Stimulated activated CD8-positive, alpha-beta memory T cell treated with anti-CD3 and anti-CD28 coated beads, Interleukin-15, amount 100 ng/mL, for 48 hours (primary cell): ENCODE measurements at regions not wholly inside any gene's neighbourhood (a gene's known extent, or its start where the extent isn't known, plus 50 kb on each side); places are given as distances from the start of the nearest gene placed in this dataset.

Experiments
- DNase-seq, 2 donors: peaks; one replicate each; pipeline ENCODE4 v3.0.0-alpha.2; 2020; ENCODE audit warnings: low read depth in 2 of 2

GRCh38 chr1:185368913-185369491 lies 52.0 kb upstream of the IVNS1ABP start:
- no peak for DNase-seq

DNA sequence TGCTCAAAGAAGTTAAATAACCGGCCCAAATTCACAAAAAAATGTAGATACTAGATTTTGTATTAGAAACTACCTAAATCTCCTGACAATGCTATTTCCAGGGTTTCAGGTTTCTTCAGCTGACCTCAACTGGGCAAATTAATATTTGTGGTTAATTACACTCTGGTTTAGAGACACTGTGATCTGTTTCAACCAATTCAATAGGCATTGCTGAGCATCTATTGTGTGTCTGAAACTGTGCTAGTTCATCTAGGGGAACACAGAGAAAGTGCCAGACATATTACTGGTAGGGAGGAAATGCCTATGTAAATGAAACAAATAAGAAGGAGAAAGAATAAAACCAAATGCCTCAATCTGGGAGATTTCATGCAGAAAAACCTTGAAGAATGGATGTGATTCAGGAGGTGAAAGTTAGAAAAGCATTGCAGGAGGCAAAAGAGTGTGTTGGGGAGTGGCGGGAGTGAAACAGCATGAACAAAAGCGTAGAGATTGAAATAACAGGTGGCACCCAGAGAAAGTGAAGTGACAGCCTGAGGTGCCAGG lies 51.3 kb upstream of the IVNS1ABP start:
- no peak for DNase-seq

DNA sequence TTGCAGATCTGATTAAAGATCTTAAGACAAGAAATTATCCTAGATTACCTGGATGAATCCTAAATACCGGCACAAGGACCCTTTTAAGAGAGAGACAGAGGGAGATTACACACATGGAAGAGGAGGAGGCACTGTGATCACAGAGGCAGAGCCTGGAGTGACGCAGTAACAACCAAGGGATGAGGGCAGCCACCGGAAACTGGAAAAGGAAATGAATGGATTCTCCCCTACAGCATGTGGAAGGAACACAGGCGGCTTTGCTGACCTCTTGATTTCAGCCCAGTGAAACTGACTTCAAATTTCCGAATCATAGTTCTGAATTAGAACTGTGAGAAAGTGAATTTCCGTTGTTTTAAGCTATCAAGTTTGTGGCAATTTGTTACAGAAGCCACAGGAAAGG lies 50.2 kb upstream of the IVNS1ABP start:
- no peak for DNase-seq
